ENCODE measurements at regions not wholly inside any gene's neighbourhood (a gene's known extent, or its start where the extent isn't known, plus 50 kb on each side); places are given as distances from the start of the nearest gene placed in this dataset.

- TF ChIP-seq TSHZ2 (CRISPR knock-in tag; IDR thresholded peaks at IDR 0.05): no peak
- TF ChIP-seq ZC3H10 (CRISPR knock-in tag; IDR thresholded peaks at IDR 0.05): no peak
- TF ChIP-seq TCF4 (CRISPR knock-in tag; IDR thresholded peaks at IDR 0.05; ENCODE audit: borderline replicate concordance): no peak
These were observed 83.5 kb upstream of the RIOK2 start (continued) for GRCh38 chr5:97266576-97266975.

GRCh38 chr5:97267767-97268166 is 84.7 kb upstream of the RIOK2 start:
- TF ChIP-seq BACH2 (CRISPR knock-in tag; IDR thresholded peaks at IDR 0.05; ENCODE audit: borderline replicate concordance) (no peak), ZNF8 (CRISPR knock-in tag; IDR thresholded peaks at IDR 0.05) (no peak), ZFP3 (CRISPR knock-in tag; IDR thresholded peaks at IDR 0.05) (no peak), PATZ1 (CRISPR knock-in tag; IDR thresholded peaks at IDR 0.05; ENCODE audit: borderline replicate concordance) (no peak), CREB5 (CRISPR knock-in tag; IDR thresholded peaks at IDR 0.05; ENCODE audit: low read depth) (no peak), CSDC2 (CRISPR knock-in tag; IDR thresholded peaks at IDR 0.05) (no peak), SNAI2 (CRISPR knock-in tag; IDR thresholded peaks at IDR 0.05) (no peak), ESRRG (CRISPR knock-in tag; IDR thresholded peaks at IDR 0.05) (no peak), TSHZ2 (CRISPR knock-in tag; IDR thresholded peaks at IDR 0.05) (no peak)
- ATAC-seq: no peak

GRCh38 chr5:97276474-97277120 is 93.5 kb upstream of the RIOK2 start:
- no peak for ATAC-seq
- no peak for TF ChIP-seq ZC3H10 (CRISPR knock-in tag; IDR thresholded peaks at IDR 0.05)
- no peak for TF ChIP-seq PATZ1 (CRISPR knock-in tag; IDR thresholded peaks at IDR 0.05; ENCODE audit: borderline replicate concordance)
- no peak for TF ChIP-seq GLIS3 (CRISPR knock-in tag; IDR thresholded peaks at IDR 0.05)
- no peak for TF ChIP-seq TCF4 (CRISPR knock-in tag; IDR thresholded peaks at IDR 0.05; ENCODE audit: borderline replicate concordance)
- no peak for TF ChIP-seq POU6F1 (CRISPR knock-in tag; IDR thresholded peaks at IDR 0.05; ENCODE audit: borderline replicate concordance, low read depth)
- no peak for TF ChIP-seq BACH2 (CRISPR knock-in tag; IDR thresholded peaks at IDR 0.05; ENCODE audit: borderline replicate concordance)
- TF ChIP-seq TOX (CRISPR knock-in tag; IDR thresholded peaks at IDR 0.05; ENCODE audit: borderline replicate concordance): no peak
- no peak for TF ChIP-seq CSDC2 (CRISPR knock-in tag; IDR thresholded peaks at IDR 0.05)
- no peak for TF ChIP-seq RARB (CRISPR knock-in tag; IDR thresholded peaks at IDR 0.05)
- TF ChIP-seq ZNF70 (CRISPR knock-in tag; IDR thresholded peaks at IDR 0.05): no peak
- TF ChIP-seq CREB5 (CRISPR knock-in tag; IDR thresholded peaks at IDR 0.05; ENCODE audit: low read depth): no peak
- no peak for TF ChIP-seq SNAI2 (CRISPR knock-in tag; IDR thresholded peaks at IDR 0.05)
- no peak for TF ChIP-seq ZFP30 (CRISPR knock-in tag; IDR thresholded peaks at IDR 0.05)
- no peak for TF ChIP-seq ZNF565 (CRISPR knock-in tag; conservative IDR thresholded peaks at IDR 0.05; ENCODE audit: low read depth)
- no peak for TF ChIP-seq ZNF8 (CRISPR knock-in tag; IDR thresholded peaks at IDR 0.05)
